OCI-LY1 (cell line): ENCODE measurements at regions not wholly inside any gene's neighbourhood (a gene's known extent, or its start where the extent isn't known, plus 50 kb on each side); places are given as distances from the start of the nearest gene placed in this dataset.

Source experiments
- H2AFZ ChIP-seq: fragments of 200-600 bp; sonication (generic), shearing (Covaris generic); 2 replicates; pipeline ENCODE4 v1.6.0; 2014; ENCODE audit warnings: antibody characterized with exemption, mild to moderate bottlenecking, low read length
- H3F3A ChIP-seq: fragments of 200-600 bp; sonication (generic), shearing (Covaris generic); 2 replicates; pipeline ENCODE4 v1.6.0; 2014; ENCODE audit warnings: mild to moderate bottlenecking, antibody characterized with exemption, low read length, moderate library complexity; ENCODE audit not compliant: insufficient read depth
- H3K27ac ChIP-seq: fragments of 200-600 bp; sonication (generic); 2 replicates; pipeline ENCODE4 v1.5.1; 2014; ENCODE audit warnings: low read length, mixed run types, mild to moderate bottlenecking, low read depth; ENCODE audit not compliant: poor library complexity, severe bottlenecking
- H3K27me3 ChIP-seq: fragments of 200-600 bp; sonication (generic); 2 replicates; pipeline ENCODE4 v1.6.0; 2014; ENCODE audit warnings: antibody characterized with exemption, mild to moderate bottlenecking, low read length, moderate library complexity; ENCODE audit not compliant: insufficient read depth
- H3K36me3 ChIP-seq: fragments of 200-600 bp; sonication (generic); 2 replicates; pipeline ENCODE4 v1.6.1; 2014; ENCODE audit warnings: mild to moderate bottlenecking, antibody characterized with exemption, low read length, moderate library complexity, mixed read lengths; ENCODE audit not compliant: insufficient read depth
- H3K4me1 ChIP-seq: fragments of 200-600 bp; sonication (generic); 2 replicates; pipeline ENCODE4 v1.5.1; 2014; ENCODE audit warnings: mild to moderate bottlenecking, low read length, moderate library complexity; ENCODE audit not compliant: insufficient read depth, severe bottlenecking
- H3K4me2 ChIP-seq: fragments of 200-600 bp; sonication (generic), shearing (Covaris generic); 2 replicates; pipeline ENCODE4 v1.6.1; 2014; ENCODE audit warnings: low read length
- H3K4me3 ChIP-seq: fragments of 200-600 bp; sonication (generic); 2 replicates; pipeline ENCODE4 v1.5.1; 2014; ENCODE audit warnings: low read length, low read depth, mild to moderate bottlenecking, mixed read lengths; ENCODE audit not compliant: poor library complexity, severe bottlenecking
- H3K79me2 ChIP-seq: fragments of 200-600 bp; shearing (Covaris generic); 2 replicates; pipeline ENCODE4 v1.6.1; 2016; ENCODE audit warnings: mixed run types, low read length, mixed read lengths; ENCODE audit not compliant: insufficient read depth
- H3K9ac ChIP-seq: fragments of 200-600 bp; sonication (generic), shearing (Covaris generic); 2 replicates; pipeline ENCODE4 v1.6.1; 2014; ENCODE audit warnings: mild to moderate bottlenecking, low read length, mixed read lengths
- H3K9me2 ChIP-seq: fragments of 200-600 bp; sonication (generic), shearing (Covaris generic); 2 replicates; pipeline ENCODE4 v1.6.1; 2014; ENCODE audit warnings: low read depth, mild to moderate bottlenecking, low read length, mixed read lengths
- H3K9me3 ChIP-seq: fragments of 200-600 bp; shearing (Covaris generic); 2 replicates; pipeline ENCODE4 v1.6.1; 2014; ENCODE audit warnings: low read length, mixed read lengths
- H4K20me1 ChIP-seq: fragments of 200-600 bp; sonication (generic), shearing (Covaris generic); 2 replicates; pipeline ENCODE4 v1.6.0; 2016; ENCODE audit warnings: mild to moderate bottlenecking, low read length; ENCODE audit not compliant: insufficient read depth
- EZH2 ChIP-seq: fragments of 200-600 bp; sonication (generic), shearing (Covaris generic); IDR thresholded peaks from 2 replicates; pipeline ENCODE4 v1.8.0; 2017; ENCODE audit warnings: borderline replicate concordance, mixed run types, mild to moderate bottlenecking, antibody characterized with exemption, low read length, moderate library complexity, mixed read lengths
- TF ChIP-seq, protein P1 (sequence below): fragments of 200-600 bp; sonication (generic), shearing (Covaris generic); IDR thresholded peaks from 2 replicates; pipeline ENCODE4 v1.5.1; 2017; ENCODE audit warnings: mild to moderate bottlenecking, antibody characterized with exemption, low read length, moderate library complexity, mixed read lengths

DNA sequence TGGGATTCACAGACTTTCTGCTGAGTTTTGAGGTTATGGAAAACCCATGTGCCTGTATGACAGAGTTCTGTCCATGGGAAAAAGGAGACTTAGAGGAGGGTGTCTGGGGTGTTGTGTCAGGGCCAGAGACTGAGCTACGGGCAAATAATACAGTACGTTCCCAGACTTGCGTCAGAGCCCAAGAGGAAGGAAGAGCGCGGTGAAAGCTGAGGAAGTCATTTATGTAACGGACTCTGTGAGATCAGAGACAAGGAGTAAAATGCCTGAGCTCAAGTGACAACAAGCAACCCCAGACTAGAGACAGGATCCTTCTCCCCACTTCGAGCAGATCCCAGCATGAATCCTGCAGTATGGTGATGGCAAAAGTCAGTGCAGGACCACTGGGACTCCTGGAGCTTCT lies 368.6 kb upstream of the MCTP2 start:
- Histone ChIP-seq H2AFZ (no peak overlapping the region), H3K9ac (no peak overlapping the region), H3K4me1 (no peaks in the 10 kb centered on the region), H3K27me3 (no peaks in the 10 kb centered on the region), H4K20me1 (no peaks in the 10 kb centered on the region), H3K9me2 (no peaks in the 10 kb centered on the region), H3K27ac (no peak overlapping the region), H3K36me3 (no peaks in the 10 kb centered on the region), H3K79me2 (no peaks in the 10 kb centered on the region), H3K4me2 (no peak overlapping the region), H3F3A (no peaks in the 10 kb centered on the region), H3K4me3 (no peak overlapping the region), H3K9me3 (no peaks in the 10 kb centered on the region)
- TF ChIP-seq, protein P1, sequence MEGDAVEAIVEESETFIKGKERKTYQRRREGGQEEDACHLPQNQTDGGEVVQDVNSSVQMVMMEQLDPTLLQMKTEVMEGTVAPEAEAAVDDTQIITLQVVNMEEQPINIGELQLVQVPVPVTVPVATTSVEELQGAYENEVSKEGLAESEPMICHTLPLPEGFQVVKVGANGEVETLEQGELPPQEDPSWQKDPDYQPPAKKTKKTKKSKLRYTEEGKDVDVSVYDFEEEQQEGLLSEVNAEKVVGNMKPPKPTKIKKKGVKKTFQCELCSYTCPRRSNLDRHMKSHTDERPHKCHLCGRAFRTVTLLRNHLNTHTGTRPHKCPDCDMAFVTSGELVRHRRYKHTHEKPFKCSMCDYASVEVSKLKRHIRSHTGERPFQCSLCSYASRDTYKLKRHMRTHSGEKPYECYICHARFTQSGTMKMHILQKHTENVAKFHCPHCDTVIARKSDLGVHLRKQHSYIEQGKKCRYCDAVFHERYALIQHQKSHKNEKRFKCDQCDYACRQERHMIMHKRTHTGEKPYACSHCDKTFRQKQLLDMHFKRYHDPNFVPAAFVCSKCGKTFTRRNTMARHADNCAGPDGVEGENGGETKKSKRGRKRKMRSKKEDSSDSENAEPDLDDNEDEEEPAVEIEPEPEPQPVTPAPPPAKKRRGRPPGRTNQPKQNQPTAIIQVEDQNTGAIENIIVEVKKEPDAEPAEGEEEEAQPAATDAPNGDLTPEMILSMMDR: no peak
- TF ChIP-seq EZH2: no peak

DNA sequence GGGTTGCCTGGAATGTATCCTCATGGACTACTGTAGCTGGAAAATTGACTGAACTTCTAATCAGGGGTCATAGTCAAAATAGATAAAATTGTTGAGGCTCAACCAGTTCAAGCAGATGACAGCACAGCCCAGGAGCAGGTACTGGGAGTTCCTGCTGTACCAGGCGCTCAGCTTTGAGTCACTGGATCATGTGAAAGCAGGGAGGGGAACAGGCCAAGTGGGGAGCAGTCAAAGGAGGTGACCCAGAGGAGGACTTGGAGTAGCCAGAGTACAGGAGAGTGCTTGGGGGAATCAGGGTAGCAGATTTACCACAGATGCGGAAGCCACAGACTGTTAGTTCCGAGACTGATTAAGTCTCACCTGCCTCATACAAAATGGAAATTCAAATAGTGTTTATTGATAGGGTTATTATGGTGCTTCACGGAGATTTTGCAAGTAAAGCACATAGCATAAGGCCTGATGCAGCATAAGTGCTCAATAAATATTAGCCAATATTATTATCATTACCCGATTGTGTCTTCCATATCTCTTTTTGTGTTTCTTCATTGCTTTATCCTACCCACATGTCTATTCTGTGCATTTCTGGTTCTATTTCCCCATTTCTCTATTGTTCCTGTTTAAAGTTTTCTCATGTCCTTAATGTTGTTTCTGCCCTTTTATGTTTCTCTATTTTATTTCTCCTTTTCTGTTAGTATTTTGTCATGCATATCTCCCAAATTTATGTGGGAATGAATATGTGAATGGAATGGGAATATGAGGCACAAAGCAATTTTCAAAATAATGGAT lies 369.2 kb upstream of the MCTP2 start:
- Histone ChIP-seq H3K4me2 (no peak overlapping the region), H3K36me3 (no peaks in the 10 kb centered on the region), H3K79me2 (no peaks in the 10 kb centered on the region), H3K9ac (no peak overlapping the region), H3F3A (no peaks in the 10 kb centered on the region), H3K27me3 (no peaks in the 10 kb centered on the region), H3K9me2 (no peaks in the 10 kb centered on the region), H4K20me1 (no peaks in the 10 kb centered on the region), H3K9me3 (no peaks in the 10 kb centered on the region), H3K4me1 (no peaks in the 10 kb centered on the region), H3K4me3 (no peak overlapping the region), H3K27ac (no peak overlapping the region), H2AFZ (no peak overlapping the region)
- TF ChIP-seq, protein P1: no peak
- TF ChIP-seq EZH2: no peak

- no peaks in the 10 kb centered on the region for H3K27me3 ChIP-seq
- no peaks in the 10 kb centered on the region for H3K36me3 ChIP-seq
- H3K4me3 ChIP-seq: no peak overlapping the region
- no peak overlapping the region for H3K9ac ChIP-seq
- no peaks in the 10 kb centered on the region for H3F3A ChIP-seq
- no peaks in the 10 kb centered on the region for H4K20me1 ChIP-seq
- H3K79me2 ChIP-seq: no peaks in the 10 kb centered on the region
- H3K9me3 ChIP-seq: no peaks in the 10 kb centered on the region
- TF ChIP-seq, protein P1: no peak
- no peak for TF ChIP-seq EZH2
- no peaks in the 10 kb centered on the region for H3K9me2 ChIP-seq
- H3K27ac ChIP-seq: no peak overlapping the region
- H3K4me1 ChIP-seq: no peaks in the 10 kb centered on the region
- no peak overlapping the region for H2AFZ ChIP-seq
- H3K4me2 ChIP-seq: no peak overlapping the region
Measured at GRCh38 chr15:93861413-93861812, 369.9 kb upstream of the MCTP2 start.
